ENCODE measurements at regions not wholly inside any gene's neighbourhood (a gene's known extent, or its start where the extent isn't known, plus 50 kb on each side); places are given as distances from the start of the nearest gene placed in this dataset.

DNA sequence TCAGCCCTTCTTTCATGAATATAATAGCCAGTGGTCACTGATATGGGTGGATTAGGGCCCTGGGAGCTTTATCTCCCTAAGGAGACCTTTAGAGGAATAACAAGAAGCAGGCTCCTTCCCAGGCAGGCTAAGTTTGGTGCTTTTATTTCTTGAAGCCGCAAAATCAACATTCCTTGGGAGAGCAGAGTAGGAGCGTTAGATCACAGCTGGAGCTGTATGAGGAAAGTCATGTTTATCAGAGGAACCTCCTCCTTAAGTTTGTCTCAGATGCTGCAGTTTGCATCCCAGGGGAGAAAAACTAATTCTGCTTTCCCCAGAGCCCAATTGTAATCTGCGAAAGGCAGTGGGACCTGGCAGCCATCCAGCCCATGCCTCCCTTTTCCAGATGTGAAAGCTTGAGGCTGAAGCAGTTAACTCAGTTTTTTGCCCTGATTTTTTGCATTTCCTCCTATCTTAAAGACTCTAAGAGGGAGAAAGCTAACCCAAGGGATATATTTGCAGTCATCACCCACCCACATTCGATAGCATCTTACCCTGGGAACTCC, 186.0 kb upstream of the FRMPD4 start:
- Mint-ChIP-seq H3K27me3 (ENCODE audit: low read depth) (no peaks in the 10 kb centered on the region), H3K4me1 (peaks cover 6% of the 10 kb centered on the region; the same call in 1 of the 2 replicates), H3K27ac (no peak overlapping the region), H3K36me3 (no peaks in the 10 kb centered on the region), H3K9me3 (peaks cover 1% of the 10 kb centered on the region; the same call in 1 of the 2 replicates), H3K4me3 (no peak overlapping the region)
- DNase-seq (ENCODE audit: low spot score) (no peak), ATAC-seq (no peak)
- TF ChIP-seq, protein P1, sequence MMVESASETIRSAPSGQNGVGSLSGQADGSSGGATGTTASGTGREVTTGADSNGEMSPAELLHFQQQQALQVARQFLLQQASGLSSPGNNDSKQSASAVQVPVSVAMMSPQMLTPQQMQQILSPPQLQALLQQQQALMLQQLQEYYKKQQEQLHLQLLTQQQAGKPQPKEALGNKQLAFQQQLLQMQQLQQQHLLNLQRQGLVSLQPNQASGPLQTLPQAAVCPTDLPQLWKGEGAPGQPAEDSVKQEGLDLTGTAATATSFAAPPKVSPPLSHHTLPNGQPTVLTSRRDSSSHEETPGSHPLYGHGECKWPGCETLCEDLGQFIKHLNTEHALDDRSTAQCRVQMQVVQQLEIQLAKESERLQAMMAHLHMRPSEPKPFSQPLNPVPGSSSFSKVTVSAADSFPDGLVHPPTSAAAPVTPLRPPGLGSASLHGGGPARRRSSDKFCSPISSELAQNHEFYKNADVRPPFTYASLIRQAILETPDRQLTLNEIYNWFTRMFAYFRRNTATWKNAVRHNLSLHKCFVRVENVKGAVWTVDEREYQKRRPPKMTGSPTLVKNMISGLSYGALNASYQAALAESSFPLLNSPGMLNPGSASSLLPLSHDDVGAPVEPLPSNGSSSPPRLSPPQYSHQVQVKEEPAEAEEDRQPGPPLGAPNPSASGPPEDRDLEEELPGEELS (CRISPR knock-in tag; IDR thresholded peaks at IDR 0.05): no peak
- TF ChIP-seq MXD4 (CRISPR knock-in tag; IDR thresholded peaks at IDR 0.05; ENCODE audit: borderline replicate concordance) (no peak), NFYB (CRISPR knock-in tag; conservative IDR thresholded peaks at IDR 0.05; ENCODE audit: low read depth) (no peak), NFATC4 (CRISPR knock-in tag; IDR thresholded peaks at IDR 0.05) (no peak), JUN (CRISPR knock-in tag; IDR thresholded peaks at IDR 0.05) (no peak), ZNF317 (CRISPR knock-in tag; IDR thresholded peaks at IDR 0.05; ENCODE audit: borderline replicate concordance, low read depth) (no peak), KAT7 (CRISPR knock-in tag; IDR thresholded peaks at IDR 0.05; ENCODE audit: borderline replicate concordance) (no peak)
- TF ChIP-seq, protein P2, sequence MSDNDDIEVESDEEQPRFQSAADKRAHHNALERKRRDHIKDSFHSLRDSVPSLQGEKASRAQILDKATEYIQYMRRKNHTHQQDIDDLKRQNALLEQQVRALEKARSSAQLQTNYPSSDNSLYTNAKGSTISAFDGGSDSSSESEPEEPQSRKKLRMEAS (CRISPR knock-in tag; IDR thresholded peaks at IDR 0.05): no peak
- POLR2A ChIA-PET: no interaction called here
- CTCF ChIA-PET: no interaction called here

DNA sequence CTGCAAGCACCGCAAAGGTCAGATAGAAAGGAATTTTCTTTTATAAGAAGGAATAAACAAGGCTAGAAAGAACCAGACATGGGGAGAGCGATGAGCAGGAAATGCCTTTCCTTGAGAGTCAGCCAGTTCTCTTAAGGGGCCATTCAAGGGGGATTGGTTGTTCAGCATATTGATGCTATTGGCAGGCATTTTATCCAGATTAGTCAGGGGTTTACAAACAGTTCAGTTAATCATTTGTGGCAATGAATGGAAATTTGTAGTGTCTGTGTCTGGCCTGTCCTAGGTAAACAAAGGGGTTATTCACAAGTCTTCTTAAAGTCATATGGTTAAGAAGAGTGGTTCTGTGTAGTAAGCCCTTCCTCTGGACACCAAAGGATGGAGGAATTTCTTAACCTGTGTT, 184.7 kb upstream of the FRMPD4 start:
- CTCF ChIA-PET: no interaction called here
- Mint-ChIP-seq H3K9me3 (no peaks in the 10 kb centered on the region), H3K27me3 (ENCODE audit: low read depth) (no peaks in the 10 kb centered on the region), H3K36me3 (no peaks in the 10 kb centered on the region), H3K4me1 (peaks cover 13% of the 10 kb centered on the region), H3K27ac (no peak overlapping the region), H3K4me3 (no peak overlapping the region)
- POLR2A ChIA-PET: no interaction called here
- DNase-seq (ENCODE audit: low spot score) (no peak), ATAC-seq (no peak)
- TF ChIP-seq, protein P3, sequence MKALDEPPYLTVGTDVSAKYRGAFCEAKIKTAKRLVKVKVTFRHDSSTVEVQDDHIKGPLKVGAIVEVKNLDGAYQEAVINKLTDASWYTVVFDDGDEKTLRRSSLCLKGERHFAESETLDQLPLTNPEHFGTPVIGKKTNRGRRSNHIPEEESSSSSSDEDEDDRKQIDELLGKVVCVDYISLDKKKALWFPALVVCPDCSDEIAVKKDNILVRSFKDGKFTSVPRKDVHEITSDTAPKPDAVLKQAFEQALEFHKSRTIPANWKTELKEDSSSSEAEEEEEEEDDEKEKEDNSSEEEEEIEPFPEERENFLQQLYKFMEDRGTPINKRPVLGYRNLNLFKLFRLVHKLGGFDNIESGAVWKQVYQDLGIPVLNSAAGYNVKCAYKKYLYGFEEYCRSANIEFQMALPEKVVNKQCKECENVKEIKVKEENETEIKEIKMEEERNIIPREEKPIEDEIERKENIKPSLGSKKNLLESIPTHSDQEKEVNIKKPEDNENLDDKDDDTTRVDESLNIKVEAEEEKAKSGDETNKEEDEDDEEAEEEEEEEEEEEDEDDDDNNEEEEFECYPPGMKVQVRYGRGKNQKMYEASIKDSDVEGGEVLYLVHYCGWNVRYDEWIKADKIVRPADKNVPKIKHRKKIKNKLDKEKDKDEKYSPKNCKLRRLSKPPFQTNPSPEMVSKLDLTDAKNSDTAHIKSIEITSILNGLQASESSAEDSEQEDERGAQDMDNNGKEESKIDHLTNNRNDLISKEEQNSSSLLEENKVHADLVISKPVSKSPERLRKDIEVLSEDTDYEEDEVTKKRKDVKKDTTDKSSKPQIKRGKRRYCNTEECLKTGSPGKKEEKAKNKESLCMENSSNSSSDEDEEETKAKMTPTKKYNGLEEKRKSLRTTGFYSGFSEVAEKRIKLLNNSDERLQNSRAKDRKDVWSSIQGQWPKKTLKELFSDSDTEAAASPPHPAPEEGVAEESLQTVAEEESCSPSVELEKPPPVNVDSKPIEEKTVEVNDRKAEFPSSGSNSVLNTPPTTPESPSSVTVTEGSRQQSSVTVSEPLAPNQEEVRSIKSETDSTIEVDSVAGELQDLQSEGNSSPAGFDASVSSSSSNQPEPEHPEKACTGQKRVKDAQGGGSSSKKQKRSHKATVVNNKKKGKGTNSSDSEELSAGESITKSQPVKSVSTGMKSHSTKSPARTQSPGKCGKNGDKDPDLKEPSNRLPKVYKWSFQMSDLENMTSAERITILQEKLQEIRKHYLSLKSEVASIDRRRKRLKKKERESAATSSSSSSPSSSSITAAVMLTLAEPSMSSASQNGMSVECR (CRISPR knock-in tag; IDR thresholded peaks at IDR 0.05; ENCODE audit: borderline replicate concordance): no peak
- TF ChIP-seq PRRX2 (CRISPR knock-in tag; IDR thresholded peaks at IDR 0.05): no peak
- TF ChIP-seq, protein P4, sequence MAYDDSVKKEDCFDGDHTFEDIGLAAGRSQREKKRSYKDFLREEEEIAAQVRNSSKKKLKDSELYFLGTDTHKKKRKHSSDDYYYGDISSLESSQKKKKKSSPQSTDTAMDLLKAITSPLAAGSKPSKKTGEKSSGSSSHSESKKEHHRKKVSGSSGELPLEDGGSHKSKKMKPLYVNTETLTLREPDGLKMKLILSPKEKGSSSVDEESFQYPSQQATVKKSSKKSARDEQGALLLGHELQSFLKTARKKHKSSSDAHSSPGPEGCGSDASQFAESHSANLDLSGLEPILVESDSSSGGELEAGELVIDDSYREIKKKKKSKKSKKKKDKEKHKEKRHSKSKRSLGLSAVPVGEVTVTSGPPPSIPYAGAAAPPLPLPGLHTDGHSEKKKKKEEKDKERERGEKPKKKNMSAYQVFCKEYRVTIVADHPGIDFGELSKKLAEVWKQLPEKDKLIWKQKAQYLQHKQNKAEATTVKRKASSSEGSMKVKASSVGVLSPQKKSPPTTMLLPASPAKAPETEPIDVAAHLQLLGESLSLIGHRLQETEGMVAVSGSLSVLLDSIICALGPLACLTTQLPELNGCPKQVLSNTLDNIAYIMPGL (CRISPR knock-in tag; IDR thresholded peaks at IDR 0.05): no peak
- TF ChIP-seq NFYB (CRISPR knock-in tag; conservative IDR thresholded peaks at IDR 0.05; ENCODE audit: low read depth): no peak
- TF ChIP-seq, protein P5, sequence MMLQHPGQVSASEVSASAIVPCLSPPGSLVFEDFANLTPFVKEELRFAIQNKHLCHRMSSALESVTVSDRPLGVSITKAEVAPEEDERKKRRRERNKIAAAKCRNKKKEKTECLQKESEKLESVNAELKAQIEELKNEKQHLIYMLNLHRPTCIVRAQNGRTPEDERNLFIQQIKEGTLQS (CRISPR knock-in tag; conservative IDR thresholded peaks at IDR 0.05): no peak
- TF ChIP-seq, protein P6, sequence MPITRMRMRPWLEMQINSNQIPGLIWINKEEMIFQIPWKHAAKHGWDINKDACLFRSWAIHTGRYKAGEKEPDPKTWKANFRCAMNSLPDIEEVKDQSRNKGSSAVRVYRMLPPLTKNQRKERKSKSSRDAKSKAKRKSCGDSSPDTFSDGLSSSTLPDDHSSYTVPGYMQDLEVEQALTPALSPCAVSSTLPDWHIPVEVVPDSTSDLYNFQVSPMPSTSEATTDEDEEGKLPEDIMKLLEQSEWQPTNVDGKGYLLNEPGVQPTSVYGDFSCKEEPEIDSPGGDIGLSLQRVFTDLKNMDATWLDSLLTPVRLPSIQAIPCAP (CRISPR knock-in tag; IDR thresholded peaks at IDR 0.05): no peak
- TF ChIP-seq, protein P7, sequence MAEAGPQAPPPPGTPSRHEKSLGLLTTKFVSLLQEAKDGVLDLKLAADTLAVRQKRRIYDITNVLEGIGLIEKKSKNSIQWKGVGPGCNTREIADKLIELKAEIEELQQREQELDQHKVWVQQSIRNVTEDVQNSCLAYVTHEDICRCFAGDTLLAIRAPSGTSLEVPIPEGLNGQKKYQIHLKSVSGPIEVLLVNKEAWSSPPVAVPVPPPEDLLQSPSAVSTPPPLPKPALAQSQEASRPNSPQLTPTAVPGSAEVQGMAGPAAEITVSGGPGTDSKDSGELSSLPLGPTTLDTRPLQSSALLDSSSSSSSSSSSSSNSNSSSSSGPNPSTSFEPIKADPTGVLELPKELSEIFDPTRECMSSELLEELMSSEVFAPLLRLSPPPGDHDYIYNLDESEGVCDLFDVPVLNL (CRISPR knock-in tag; IDR thresholded peaks at IDR 0.05; ENCODE audit: borderline replicate concordance, low read depth): no peak
- no peak for TF ChIP-seq NFATC4 (CRISPR knock-in tag; IDR thresholded peaks at IDR 0.05)
- TF ChIP-seq JAZF1 (CRISPR knock-in tag; IDR thresholded peaks at IDR 0.05): no peak
- TF ChIP-seq ZBTB21 (CRISPR knock-in tag; IDR thresholded peaks at IDR 0.05; ENCODE audit: borderline replicate concordance): no peak
- TF ChIP-seq, protein P1 (CRISPR knock-in tag; IDR thresholded peaks at IDR 0.05): no peak
- no peak for TF ChIP-seq TCF7 (CRISPR knock-in tag; IDR thresholded peaks at IDR 0.05; ENCODE audit: low read depth)
